Stimulated activated naive CD8-positive, alpha-beta T cell treated with anti-CD3 and anti-CD28 coated beads, Interleukin-15, Interleukin-2, amounts not matched to agents 100 U/mL and 50 U/mL, for 24 hours (primary cell): ENCODE measurements at regions not wholly inside any gene's neighbourhood (a gene's known extent, or its start where the extent isn't known, plus 50 kb on each side); places are given as distances from the start of the nearest gene placed in this dataset.
"Not testable (repeated sequence)": the region's sequence is repeated elsewhere in the genome, so short reads cannot be mapped to it uniquely, and the experiment has no call there.

Experiments used
- ATAC-seq: fragments of 150-1000 bp; cut with Tn5 transposase; one replicate; pipeline ENCODE4 v1.10.0; 2021
- DNase-seq: peaks from one replicate; pipeline ENCODE4 v3.0.0; 2021

DNA sequence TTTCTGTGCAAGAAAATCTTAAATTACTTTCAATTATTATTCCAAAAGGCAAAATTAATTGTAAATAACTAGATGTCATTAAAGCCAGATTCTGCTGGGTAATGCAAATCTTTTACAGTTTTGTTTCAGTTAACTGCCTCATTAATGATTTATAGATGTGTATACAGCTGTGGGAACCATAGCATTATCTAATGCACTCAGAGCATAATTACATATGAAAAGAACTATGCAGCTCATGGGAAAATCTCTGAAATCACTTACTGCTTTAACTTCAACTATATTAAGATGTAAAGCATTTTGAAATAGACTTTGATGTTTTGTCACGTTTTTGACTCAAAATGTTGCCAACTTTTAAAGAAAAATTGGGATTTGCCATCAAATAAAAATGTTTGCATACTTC lies 630.3 kb upstream of the KLHL4 start:
- DNase-seq (no peak), ATAC-seq (no peak)

DNA sequence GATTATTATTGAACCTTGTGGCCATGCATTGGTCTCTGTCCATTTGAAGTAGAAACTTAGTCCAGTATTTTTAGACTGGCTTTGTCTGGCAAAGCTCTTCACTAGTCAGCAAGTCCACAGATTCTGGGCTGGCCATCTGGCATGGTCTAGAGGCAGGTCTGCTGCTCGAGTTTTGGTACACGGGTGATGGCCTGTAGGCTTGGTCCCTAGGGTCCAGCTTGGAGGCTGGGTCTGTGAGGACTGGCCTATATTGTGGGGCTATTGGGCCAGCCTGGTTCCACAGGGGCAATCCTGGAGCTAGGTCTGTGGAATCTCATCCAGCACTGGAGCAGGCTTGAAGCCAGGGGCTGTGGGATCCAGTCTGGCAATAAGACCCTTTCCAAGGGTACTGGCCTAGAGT lies 607.6 kb upstream of the KLHL4 start:
- ATAC-seq: no peak
- no peak for DNase-seq

DNA sequence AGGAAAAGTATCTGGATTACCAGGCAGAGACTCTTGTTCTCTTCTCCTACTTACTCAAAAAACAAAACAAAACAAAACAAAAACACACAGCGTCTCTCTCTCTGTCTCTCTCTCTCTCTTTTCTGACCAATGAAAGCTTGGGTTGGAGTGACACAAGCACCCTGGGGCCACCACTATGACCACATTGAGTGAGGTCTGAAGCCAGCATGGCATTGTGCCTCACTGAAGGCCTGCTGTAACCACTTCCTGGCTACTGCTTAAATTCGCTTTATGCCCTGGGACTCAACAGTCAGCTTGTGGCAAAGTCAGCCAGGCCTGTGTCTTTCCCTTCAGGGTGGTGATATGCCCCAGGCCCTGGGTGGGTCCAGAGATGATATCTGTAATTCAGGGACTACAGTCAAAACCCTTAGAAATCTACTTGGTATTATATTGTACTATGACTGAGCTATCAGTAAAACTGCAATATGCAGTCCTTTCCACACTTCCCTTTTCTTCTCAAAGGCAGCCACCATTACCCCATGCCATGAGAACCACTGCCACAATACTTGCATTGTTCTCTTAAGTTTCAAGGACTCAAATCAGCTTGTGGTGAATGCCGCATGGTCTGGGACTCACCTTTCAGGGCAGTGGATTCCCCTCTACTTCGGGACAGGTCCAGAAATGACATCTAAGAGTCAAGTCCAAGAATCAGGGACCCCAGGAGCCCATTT lies 606.8 kb upstream of the KLHL4 start:
- DNase-seq (no peak), ATAC-seq (no peak)

DNA sequence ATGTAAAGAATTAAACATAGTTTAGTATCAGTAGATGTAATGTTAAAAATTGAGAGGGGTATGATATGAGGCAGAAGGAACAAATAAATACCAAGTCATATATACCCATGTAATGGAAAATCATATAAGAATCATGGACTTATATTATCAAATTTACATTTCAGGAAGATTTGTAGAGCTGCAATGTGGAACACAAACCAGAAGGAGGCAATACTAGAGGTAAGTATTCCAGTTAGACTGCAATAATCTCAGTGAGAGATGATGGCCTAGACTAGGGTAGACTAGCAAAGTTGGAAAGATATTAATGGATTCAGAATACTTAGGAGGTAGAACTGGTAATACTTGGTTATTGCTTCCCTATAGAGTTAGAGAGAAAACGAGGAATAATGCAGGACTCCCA lies 603.0 kb upstream of the KLHL4 start:
- no peak for ATAC-seq
- DNase-seq: no peak

DNA sequence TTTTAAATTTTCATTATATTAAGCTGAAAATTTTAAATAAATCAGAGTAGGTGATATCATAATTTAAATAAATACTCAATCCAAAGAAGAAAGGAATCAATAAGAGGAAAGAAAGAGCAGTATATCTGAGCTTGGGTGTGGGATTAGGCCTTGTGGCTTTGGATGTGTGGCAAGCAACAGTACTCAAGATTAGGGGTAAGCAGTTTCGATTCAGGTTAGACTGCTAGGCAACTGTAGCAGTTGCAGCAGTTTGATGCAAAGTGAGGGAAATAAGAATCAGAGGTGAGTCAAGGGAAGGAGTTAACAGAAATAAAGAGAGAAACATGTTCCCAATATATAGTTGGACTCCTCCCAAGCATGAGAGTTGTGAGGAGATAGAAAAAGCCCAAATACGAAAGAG lies 599.6 kb upstream of the KLHL4 start:
- DNase-seq: no peak
- no peak for ATAC-seq

DNA sequence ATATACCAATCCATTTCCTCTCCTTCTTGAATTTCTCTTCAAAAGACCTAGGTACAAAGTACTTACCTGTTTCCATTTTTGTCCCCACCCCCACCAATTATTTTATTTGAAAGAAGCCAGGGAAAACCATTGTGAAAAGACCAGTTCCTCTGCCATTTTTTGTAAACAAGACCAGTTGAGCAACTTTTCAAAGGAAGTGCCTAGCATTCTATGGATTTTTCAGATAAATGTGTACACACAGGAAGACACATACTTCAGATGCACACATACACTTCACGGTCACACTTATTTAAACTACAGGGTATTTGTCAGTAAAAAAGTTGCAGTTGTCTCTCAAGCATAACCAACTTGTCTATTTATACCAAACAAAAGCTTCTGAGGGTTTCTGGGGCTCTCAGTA lies 587.2 kb upstream of the KLHL4 start:
- ATAC-seq: no peak

DNA sequence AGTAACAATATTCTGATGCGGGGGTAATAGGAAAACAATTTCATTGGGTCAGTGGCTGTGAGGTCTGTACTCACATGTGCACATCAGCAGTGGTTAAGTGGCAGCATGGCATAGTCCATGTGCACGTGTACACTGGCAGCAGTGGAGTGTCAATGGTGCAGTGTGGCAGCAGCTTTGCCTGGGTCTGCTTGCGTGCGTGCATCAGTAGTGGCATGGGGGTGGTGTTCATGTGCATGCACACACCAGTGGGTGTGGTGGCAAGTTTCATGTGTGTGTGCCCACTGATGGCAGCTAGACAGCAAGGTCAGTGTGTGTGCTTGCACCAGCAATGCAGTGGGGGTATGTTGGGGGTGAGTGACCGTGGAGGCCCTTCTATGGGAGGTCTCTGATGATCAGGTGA lies 581.6 kb upstream of the KLHL4 start:
- ATAC-seq (no peak), DNase-seq (no peak)

More for the DNA sequence above, 587.2 kb upstream of the KLHL4 start:
- DNase-seq: no peak

DNA sequence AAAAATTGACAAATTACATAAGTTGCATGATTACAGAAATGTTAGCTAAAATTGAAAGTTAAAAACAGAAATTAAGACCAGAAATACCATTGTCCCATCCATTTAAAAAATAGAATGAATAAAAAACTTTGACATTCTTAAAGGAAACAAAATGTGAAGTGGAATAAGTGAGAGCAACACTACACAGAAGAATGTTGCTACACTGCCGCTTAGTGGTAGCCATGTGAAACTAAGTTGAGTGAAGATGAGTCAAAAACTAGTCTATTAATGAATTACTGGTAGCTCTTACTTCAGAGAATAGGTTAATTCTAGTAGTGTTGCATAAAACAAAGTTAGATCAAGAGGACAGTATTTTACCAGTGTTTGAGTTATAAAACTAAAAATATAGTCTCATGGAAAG lies 571.0 kb upstream of the KLHL4 start:
- no peak for ATAC-seq

DNA sequence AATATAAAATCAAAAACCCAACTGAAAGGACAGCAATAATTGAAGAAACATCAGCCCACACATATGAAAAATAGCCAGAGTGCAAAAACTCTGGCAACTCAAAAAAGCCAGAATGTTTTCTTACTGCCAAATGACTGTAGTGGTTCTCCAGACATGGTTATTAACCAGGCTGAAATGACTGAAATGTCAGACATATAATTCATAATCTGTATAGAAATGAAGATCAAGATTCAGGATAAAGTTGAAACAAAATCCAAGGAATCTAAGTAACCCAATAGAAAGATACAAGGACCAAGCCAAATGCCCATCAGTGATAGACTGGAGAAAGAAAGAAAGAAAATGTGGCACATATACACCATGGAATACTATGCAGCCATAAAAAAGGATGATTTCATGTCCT lies 553.3 kb upstream of the KLHL4 start:
- no peak for DNase-seq
- no peak for ATAC-seq

More for the DNA sequence above, 571.0 kb upstream of the KLHL4 start:
- peak; percentile 2 for DNase-seq

DNA sequence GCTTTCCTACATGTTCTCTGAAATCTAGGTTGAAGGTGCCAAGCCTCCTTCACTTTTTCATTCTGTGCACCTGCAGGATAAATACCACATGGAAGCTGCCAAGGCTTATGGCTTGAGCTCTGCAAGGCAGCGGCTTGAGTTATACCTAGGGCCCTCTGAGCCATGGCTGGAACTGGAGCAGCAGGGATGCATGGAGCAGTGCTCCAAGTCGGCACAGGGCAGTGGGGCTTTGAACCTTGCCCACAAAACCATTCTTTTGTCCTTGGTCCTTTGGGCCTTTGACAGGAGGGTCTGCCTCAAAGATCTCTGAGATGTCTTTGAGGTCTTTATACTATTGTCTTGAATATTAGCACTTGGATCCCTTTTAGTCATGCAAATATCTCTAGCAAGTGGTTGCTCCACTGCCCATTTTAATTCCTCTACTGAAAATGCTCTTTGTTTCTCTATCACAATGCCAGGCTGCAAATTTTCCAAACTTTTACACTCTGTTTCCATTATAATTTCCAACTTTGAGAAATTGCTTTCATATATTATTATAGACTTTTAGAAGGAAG lies 536.2 kb upstream of the KLHL4 start:
- no peak for DNase-seq
- no peak for ATAC-seq

DNA sequence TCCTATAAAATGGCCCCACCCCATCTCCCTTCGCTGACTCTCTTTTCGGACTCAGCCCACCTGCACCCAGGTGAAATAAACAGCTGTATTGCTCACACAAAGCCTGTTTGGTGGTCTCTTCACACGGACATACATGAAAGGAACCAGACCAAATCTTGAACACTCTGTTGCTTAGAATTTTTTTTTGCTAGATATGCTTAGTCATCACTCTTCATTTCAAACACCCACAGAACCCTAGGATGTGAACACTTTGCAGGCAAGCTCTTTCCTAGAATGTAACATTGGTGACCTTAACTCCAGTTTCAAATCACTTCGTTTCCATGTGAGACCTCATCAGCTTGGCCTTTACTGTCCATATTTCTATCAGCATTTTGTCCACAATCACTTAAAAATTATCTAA lies 530.3 kb upstream of the KLHL4 start:
- not testable (repeated sequence) for ATAC-seq, DNase-seq

DNA sequence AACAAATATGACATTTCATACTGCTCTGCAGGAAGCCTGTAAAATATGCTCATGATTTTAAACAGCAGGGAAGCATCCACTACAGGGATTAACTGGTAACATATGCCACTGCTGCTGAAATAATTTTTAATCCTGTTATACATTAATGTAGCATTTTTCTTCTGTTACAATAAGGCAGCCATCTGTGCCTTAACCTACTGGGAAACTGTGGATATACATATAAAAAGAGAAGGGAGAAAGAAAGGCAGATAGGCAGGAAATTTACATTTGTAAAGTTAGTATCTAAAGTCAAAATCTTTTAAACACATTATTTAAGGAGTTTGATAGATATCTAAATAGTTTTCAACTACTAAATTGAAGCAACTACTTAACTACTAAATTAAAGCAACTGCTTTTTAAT lies 514.6 kb upstream of the KLHL4 start:
- DNase-seq (no peak), ATAC-seq (no peak)

DNA sequence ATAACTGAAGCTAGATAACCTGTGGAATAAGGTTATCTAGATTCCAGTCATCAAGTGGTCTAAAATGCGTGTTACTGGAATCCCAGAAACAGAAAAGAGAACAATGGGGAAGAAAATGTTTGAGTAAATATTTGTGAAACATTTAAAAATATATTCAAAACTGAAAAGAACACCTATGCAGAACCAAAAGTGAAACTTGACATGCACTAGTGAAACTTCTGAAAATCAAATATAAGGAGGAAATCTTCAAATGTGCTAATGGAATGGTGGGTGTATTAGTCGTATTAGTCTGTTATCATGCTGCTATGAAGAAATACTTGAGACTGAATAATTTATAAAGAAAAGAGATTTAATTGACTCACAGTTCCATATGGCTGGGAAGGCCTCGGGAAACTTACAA lies 512.4 kb upstream of the KLHL4 start:
- ATAC-seq: no peak
- DNase-seq: no peak

DNA sequence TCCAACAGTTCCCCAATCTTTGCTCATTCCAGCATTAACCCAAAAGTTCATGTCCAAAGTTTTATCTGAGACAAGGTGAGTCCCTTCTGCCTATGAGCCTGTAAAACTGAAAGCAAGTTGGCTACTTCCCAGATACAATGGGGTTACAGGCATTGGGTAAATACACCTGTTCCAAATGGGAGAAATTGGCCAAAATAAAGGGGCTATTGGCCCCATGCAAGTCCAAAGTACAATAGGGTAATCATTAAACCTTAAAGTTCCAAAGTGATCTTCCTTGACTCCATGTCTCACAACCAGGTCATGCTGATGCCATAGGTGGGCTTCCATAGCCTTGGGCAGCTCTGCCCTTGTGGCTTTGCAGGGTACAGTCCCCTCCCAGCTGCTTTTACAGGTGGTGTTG lies 511.7 kb upstream of the KLHL4 start:
- no peak for ATAC-seq

DNA sequence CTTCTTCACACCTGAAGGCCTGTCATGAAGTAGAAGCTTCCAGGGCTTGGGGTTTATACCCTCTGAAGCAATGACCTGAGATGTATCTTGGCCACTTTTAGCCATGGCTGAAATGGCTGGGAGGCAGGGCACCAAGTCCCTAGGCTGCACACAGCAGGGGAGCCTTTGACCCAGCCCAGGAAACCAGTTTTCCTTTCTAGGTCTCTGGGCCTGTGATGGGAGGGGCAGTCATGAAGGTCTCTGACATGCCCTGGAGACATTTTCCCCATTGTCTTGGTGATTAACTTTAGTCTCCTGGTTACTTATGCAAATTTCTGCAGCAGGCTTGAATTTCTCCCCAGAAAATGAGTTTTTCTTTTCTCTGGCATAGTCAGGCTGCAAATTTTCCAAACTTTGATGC lies 511.0 kb upstream of the KLHL4 start:
- DNase-seq: no peak
- no peak for ATAC-seq

More for the DNA sequence above, 511.7 kb upstream of the KLHL4 start:
- no peak for DNase-seq

DNA sequence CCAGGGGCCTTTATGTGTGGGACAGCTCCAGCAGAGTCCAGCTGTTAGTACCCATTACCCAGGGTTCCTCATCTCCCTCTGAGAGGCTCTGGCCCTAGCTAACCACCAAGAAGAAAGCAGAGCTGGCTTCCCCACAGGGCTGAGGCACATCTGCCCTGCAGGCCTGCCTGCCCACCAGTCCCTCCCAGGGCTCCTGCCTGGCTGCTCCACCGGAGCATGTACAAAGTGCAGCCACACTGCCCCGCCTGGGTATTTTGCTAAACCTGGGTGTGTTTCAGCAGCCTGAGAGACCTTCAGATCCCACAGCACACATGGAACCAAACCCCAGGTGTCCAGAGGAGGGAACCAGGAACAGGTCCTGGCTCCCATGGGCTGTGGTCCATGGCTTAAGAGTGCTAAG lies 500.4 kb upstream of the KLHL4 start:
- no peak for ATAC-seq
- DNase-seq: no peak

DNA sequence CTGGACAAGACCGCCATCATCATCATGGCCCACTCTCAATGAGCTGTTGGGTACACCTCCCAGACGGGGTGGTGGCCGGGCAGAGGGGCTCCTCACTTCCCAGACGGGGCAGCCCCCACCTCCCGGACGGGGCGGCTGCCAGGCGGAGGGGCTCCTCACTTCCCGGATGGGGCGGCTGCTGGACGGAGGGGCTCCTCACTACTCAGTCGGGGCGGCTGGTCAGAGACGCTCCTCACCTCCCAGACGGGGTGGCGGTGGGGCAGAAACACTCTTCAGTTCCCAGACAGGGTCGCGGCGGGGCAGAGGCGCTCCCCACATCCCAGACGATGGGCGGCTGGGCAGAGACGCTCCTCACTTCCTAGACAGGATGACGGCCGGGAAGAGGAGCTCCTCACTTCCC lies 484.5 kb upstream of the KLHL4 start:
- not testable (repeated sequence) for DNase-seq, ATAC-seq

DNA sequence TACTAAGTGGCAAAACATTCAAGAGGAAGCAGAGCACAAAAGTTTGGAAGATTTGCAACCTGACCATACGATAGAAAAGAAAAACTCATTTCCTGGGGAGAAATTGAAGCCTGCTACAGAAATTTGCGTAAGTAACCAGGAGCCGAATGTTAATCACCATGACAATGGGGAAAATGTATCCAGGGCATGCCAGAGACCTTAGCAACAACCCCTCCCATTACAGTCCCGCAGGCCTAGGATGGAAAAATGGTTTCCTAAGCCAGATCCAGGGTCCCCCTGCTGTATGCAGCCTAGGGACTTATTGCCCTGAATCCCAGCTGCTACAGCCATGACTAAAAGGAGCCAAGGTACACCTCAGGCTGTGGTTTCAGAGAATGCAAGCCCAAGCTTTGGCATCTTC lies 472.2 kb upstream of the KLHL4 start:
- ATAC-seq (no peak), DNase-seq (no peak)

DNA sequence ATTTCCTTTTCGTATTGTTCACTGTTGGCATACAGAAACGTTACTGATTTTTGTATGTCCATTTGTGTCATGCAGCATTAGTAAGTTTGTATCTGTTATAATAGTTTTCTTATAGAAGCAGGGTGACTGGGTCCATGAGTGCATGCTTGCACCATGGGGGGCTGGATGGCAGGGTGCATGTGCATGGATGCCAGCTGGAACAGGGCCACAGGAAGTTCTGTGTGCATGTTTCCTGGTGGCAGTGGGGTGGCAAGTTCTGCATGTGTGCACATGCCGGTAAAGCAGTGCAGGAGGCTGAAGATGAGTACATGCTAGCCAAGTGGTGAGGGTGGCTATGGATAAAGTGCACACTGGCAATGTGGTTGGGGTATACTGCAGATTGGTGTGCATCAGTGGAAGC lies 468.0 kb upstream of the KLHL4 start:
- ATAC-seq (no peak), DNase-seq (no peak)

DNA sequence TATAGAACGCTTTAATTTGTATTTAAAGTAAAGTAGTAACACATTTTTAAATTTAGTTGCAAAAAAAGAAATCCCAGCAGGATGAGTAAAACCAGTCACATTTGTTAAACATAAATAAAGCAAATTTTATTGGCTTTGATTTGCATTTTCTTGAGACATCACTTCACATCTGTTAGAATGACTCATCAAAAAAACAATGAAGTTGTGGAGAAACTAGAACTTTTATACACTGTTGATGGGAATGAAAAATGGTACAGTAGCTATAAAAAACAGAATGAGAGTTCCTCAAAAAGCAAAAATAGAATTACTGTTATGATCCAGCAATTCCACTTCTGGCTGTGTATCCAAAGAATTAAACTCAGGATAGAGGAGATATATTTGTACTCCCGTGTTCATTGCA lies 454.0 kb upstream of the KLHL4 start:
- no peak for DNase-seq
- ATAC-seq: no peak

DNA sequence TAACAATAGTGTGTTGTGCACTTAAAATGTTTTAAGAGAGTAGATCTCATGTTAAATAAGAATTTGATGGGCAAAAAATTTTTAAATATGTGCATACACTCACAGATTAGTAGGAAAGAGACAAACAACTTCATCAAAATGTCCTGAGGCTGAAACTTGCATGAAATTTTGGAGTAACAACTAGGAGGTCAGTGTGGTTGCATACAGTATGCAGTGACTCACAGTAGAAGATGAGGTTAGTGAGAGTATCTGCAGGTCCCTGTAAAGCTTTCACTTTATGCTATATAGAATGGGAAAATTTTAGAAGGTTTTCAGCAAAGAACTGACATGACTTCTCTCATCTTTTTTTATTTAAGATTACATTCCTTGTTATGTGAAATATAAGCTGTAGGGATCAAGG lies 453.1 kb upstream of the KLHL4 start:
- DNase-seq (no peak), ATAC-seq (no peak)

DNA sequence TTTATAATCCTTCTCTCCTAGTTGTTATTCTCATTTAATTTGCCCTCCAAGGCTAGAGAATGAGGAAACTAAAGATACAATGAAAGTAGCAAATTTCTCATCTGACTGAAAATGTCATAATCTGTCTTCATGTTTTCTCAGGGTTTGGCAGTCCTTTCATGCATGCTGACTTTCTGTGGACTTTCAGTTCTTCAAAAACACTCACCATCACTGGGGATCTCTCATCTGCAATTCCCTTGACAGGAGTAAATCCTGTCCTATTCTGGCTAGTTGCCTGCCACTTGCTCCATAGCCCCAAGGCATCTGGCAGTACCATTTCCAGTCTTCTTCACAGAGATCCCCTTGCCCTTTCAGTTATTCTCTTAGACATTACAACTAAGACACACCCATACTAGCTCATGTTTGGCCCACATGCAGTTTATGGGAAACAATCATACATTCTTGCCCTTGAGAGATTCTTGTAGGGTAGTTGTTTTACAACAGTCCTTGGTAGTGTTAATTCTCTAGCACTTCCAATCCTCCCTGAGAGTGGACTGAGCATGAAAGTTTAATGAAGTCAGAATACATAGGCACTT lies 449.7 kb upstream of the KLHL4 start:
- DNase-seq (no peak), ATAC-seq (no peak)

DNA sequence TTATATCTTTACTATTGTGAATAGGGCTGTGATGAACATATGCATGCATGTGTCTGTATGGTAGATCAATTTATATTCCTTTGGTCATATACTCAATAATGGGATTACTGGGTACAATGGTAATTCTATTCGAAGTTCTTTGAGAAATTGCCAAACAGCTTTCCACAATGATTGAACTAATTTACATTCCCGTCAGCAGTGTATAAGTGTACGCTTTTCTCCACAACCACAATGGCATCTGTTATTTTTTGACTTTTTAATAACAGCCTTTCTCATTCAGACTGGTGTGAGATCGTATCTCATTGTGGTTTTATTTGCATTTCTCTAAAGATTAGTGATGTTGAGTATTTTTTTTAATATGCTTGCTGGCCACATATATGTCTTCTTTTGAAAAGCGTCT lies 439.4 kb upstream of the KLHL4 start:
- no peak for DNase-seq
- no peak for ATAC-seq

DNA sequence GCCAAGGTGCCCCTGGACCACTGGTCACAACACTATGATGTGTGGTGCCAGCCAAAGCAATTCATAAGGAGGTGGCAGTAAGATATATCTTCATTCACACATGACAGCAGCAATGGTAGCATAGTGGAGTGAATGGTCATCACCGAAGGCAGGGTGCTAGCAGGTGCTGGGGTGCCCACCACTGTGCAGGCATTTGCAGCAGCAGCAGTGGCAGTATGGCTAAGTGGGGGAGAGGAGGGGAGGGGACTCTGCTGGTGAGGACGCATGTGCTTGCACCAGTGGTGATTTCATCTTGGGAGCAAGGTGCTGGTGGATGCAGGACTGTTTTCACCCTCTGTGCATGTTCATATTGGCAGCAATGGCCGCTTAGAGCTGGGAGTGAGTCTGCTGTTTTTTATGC lies 419.1 kb upstream of the KLHL4 start:
- ATAC-seq (no peak), DNase-seq (no peak)
